H1 (cell line): ENCODE measurements at regions not wholly inside any gene's neighbourhood (a gene's known extent, or its start where the extent isn't known, plus 50 kb on each side); places are given as distances from the start of the nearest gene placed in this dataset.
A peak's percentile ranks its signal among the peaks of the same experiment; 100 is the strongest.

Source experiments
- RAD21 ChIP-seq, 2 experiments: IDR thresholded peaks in 1 of 2; conservative IDR thresholded peaks in 1 of 2; 2 replicates each; pipeline ENCODE4 v1.6.1; 2011; ENCODE audit warnings: low read depth in 2 of 2, low read length in 2 of 2, improper control_type of control experiment in 1 of 2, inconsistent platforms in 1 of 2, mild to moderate bottlenecking in 1 of 2, moderate library complexity in 1 of 2
- TF ChIP-seq, protein P1 (sequence below), 3 experiments: IDR thresholded peaks; 1 replicate in 2 of 3; 2 replicates in 1 of 3; pipeline versions ENCODE4 v1.5.1 to v1.6.1; 2011; ENCODE audit warnings: low read length in 3 of 3, mild to moderate bottlenecking in 3 of 3, inconsistent platforms in 2 of 3, low read depth in 1 of 3, moderate library complexity in 1 of 3; ENCODE audit not compliant: insufficient read depth in 1 of 3; ENCODE audit errors: control extremely low read depth in 1 of 3

DNA sequence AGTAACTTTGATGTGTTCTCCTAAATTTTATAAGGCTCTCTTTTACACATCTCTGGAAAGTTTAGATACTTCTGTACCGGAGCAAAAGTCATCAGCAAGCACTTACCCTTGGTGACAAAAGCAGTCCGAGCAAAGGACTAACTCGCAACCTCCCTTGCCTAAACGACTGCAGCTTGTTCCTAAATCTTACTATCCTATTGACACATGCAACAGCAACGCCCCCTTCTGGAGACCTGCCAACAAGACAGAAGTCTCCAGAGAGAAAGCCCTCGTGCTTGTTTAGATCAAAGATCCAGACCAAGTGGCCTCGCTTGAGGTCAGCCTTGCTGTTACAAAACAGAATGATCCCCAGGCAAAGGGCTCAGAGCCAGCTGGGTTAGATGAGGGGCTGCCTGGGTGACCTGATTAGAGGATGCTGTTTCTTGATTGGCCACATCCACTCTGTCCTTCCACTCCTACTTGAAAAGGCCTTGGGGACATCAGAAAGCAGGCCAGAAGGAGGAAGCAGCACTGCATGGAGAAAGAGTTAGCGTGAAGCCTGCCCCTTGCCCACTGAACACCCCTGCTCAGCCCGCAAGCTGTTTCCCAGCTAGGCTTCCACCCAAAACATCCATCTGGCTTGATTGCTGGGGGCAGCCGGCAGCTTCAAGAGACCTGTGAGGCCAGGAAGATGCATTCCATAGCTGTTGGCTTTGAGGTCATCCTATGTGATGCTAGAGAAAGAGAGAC is 94.3 kb downstream of the HNRNPLL start (continued):
- TF ChIP-seq, protein P1, sequence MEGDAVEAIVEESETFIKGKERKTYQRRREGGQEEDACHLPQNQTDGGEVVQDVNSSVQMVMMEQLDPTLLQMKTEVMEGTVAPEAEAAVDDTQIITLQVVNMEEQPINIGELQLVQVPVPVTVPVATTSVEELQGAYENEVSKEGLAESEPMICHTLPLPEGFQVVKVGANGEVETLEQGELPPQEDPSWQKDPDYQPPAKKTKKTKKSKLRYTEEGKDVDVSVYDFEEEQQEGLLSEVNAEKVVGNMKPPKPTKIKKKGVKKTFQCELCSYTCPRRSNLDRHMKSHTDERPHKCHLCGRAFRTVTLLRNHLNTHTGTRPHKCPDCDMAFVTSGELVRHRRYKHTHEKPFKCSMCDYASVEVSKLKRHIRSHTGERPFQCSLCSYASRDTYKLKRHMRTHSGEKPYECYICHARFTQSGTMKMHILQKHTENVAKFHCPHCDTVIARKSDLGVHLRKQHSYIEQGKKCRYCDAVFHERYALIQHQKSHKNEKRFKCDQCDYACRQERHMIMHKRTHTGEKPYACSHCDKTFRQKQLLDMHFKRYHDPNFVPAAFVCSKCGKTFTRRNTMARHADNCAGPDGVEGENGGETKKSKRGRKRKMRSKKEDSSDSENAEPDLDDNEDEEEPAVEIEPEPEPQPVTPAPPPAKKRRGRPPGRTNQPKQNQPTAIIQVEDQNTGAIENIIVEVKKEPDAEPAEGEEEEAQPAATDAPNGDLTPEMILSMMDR (IDR thresholded peaks at IDR 0.05; ENCODE audit: control extremely low read depth in 1 of 3, insufficient read depth in 1 of 3, low read depth in 1 of 3, low read length in 3 of 3), result peak; percentile 45 to 92 (median 91)
- peak; percentile 97 to 99 for TF ChIP-seq RAD21 (IDR thresholded peaks at IDR 0.05 in 1 of 2, conservative IDR thresholded peaks at IDR 0.05 in 1 of 2; ENCODE audit: low read depth in 2 of 2, low read length in 2 of 2)
